Stimulated activated CD4-positive, alpha-beta T cell treated with anti-CD3 and anti-CD28 coated beads, Interleukin-12 subunit alpha, Interleukin-12 subunit beta, amount 100 ng/mL, for 48 hours (primary cell): ENCODE measurements at regions not wholly inside any gene's neighbourhood (a gene's known extent, or its start where the extent isn't known, plus 50 kb on each side); places are given as distances from the start of the nearest gene placed in this dataset.
"Not testable (repeated sequence)": the region's sequence is repeated elsewhere in the genome, so short reads cannot be mapped to it uniquely, and the experiment has no call there.

ENCODE experiments used
- DNase-seq, 3 donors: peaks; one replicate each; pipeline ENCODE4 v3.0.0-alpha.2; 2020; ENCODE audit warnings: low read depth in 2 of 3, low spot score in 1 of 3

DNA sequence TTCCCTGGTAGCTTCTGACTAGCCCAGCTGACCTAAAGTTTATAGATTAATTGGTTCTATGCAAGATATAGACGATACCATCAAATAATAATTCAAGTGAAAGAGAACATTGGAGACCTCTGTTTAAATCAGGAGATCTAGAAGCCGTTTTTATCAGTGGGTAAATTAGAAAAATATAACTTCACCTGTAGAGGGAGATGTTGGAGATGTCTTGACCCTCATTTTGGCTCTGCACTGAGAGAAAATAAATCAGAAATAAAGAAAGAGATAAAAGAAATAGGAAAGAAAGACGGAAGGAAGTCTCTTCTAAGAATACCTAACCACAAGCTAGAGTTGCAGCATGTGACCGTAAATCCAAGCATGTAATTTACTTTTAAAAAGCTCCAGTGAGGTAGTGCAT lies 684.5 kb downstream of the C12orf50 start:
- no peak for DNase-seq

GRCh38 chr12:87338681-87339080 lies 690.5 kb downstream of the C12orf50 start:
- no peak for DNase-seq

DNA sequence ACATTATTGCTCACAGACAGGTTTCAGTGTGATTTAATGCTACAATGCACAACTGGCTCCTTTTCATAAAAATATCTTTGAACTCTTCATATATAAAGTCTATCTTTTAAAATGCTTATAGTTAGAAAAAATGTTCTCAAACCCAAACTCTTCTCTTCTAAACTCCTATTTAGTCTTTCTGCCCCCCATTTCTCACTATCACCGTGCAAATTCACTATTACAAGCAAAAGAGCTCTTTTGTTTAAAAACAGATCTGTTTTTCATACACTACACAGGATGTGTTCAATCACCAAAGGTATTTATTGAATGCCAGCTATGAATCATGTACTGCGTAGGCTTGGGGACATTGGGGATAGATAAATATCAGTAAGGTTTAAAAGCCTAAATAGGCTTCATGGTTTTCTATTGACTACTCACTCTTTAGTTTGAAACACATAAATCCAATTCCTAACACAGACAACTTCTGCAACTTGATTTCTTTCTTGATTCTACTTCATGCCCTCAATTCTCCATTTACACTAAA lies 692.3 kb downstream of the C12orf50 start:
- no peak for DNase-seq

GRCh38 chr12:87332987-87333726 lies 696.0 kb downstream of the C12orf50 start:
- DNase-seq = no peak

GRCh38 chr12:87330071-87330555 lies 699.1 kb downstream of the C12orf50 start:
- not testable (repeated sequence) for DNase-seq

DNA sequence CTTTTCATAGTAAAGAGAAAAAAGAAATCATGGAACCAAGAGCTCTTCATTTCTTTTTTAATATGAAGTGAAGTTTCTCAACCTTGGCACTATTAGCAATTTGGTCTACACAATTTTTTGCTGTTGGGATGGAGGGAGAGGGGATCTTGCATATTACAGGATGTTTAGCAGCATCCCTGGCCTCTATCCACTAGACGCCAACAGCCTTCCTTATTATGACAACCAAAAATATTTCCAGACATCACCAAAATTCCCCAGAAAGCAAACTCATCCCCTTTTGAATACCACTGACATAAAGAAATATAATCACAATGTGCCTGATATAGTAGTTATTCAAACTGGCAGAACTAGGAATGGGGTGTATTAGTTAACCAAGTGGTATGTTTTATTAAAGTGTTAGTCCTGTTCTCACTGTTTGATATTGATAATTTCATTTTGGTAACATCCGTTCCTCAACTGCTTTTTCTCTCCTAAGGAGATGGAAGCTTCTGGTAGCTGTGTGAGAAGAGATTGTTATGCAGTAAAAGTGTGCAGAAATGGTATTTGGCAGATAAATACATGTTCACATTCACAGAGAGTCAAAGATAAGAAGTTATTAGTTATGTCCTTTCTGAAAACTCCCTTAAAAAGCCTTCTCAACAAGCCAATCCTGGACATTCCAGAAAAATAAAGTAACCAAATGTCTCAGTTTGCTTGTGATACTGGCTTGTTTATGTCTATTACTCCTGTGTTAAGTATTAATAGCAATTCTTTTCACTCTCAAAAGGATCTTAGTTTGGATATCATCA lies 699.9 kb downstream of the C12orf50 start:
- no peak for DNase-seq

DNA sequence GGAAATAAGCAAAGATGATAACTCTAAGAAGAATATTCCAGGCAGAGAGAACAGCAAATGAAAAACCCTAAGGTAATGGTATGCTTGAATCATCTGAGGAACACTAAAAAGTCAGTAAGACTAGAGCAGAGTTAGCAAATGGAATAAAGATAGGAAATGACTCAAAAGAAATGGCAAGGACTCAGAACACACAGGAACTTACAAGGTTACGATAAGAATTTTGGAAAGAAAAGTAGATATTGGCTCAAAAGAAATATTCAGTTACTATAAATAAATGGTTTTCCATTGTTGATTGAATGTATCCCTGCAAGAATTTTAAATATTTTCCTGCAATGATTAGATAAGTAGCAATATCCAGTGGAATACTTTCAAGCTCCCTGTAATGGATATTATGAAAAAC lies 705.8 kb downstream of the C12orf50 start:
- DNase-seq = no peak

- DNase-seq = no peak
These were observed 708.5 kb downstream of the C12orf50 start for GRCh38 chr12:87320724-87321123.

GRCh38 chr12:87317302-87317701 lies 711.9 kb downstream of the C12orf50 start:
- no peak for DNase-seq

GRCh38 chr12:87311206-87311605 lies 718.0 kb downstream of the C12orf50 start:
- DNase-seq = no peak

DNA sequence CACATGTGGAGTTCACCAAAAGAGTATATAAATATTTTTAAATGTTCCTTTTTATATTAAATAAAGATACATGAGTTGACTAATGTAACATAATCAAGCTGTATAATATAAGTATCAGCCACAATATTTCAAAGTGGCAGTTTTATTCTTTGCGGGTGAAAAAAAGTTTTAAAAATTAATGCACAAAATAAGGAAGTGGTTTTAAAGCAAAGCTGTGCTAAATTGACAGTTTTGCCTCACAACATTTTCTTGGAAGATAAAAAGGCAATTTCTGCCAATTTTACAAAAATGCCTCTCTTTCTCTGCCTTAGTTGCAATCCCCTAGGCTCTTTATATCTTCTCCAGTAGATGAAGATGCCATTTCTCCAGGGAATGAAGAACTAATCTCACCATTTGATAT lies 719.1 kb downstream of the C12orf50 start:
- no peak for DNase-seq

GRCh38 chr12:87305481-87305880 lies 723.7 kb downstream of the C12orf50 start:
- DNase-seq = no peak

GRCh38 chr12:87304406-87304805 lies 724.8 kb downstream of the C12orf50 start:
- DNase-seq = no peak

GRCh38 chr12:87303396-87304012 lies 725.7 kb downstream of the C12orf50 start:
- no peak for DNase-seq

GRCh38 chr12:87302126-87302745 lies 727.0 kb downstream of the C12orf50 start:
- no peak for DNase-seq

DNA sequence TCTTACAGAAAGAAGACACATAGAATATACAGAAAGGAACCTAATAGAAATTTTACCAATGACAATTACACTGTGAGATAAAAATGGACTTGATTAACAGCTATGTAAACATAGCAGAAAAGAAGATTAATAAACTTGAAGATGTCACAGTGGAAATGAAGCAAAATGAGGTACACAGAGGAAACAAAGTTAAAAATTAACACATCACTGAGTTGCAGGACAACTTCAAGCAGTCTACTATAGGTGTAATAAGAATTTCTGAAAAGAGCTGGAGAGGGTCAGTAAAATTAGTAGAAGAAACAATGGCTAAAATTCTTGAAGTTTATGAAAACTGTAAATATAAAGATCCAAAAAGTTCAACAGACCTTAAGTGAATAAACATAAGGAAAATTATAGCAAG lies 738.7 kb downstream of the C12orf50 start:
- no peak for DNase-seq

DNA sequence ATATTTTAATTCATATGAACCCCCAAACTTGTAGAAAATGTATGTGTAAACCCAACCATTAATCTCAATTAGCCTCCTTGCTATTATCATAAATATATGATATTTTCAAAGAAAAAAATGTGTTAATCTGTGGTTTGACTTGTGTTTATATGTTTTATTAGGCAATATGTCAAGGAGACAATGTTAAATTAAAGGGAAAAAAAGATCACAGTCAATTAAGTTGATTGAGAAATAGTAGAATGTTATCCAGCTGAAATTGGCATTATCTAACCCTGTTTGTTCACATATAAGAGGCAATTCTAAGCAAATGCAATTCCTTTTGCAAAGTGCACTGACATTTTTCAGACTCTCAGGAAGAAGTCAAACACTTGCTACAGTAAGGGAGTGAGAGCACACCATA lies 745.3 kb downstream of the C12orf50 start:
- no peak for DNase-seq

DNA sequence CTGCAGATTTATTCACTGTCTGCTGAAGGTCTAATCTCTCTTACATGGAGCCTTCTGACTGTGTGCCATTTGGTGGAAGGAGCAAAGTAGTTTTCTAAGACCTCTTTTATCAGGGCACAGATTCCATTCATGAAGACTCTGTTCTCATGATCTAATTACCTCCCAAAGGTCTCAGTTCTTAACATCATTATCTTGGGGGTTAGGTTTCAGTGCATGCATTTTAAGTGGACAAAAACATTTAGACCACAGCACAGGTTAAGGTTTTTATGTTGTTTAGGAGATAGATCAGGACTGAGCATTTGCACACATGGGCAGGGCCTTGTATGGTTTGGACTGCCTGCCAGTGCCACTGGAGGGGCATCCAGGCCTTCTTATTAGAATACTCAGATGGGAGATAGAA lies 746.1 kb downstream of the C12orf50 start:
- DNase-seq = no peak

- DNase-seq = no peak
These were observed 748.3 kb downstream of the C12orf50 start for GRCh38 chr12:87280893-87281292.

DNA sequence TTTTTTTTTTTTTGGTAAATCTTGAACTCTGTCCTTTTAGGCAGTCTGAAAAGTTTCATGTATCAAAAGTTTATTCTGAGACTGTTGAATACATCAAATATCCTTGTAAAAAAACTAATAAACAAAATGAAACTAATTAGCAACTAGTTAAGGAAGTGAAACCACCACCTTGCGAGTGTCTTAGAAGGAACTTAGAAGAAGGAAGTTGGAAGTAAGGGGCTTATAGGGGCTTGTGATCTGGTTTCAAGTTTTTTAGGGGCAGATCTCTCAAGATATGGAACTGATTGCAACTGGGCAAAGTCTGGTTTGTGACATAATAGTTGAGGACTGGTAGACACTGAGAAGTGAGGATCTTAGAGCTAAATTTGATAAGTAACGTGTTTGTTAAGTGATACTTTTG lies 748.8 kb downstream of the C12orf50 start:
- no peak for DNase-seq

GRCh38 chr12:87274594-87275245 lies 754.5 kb downstream of the C12orf50 start:
- DNase-seq = no peak
